SW480 (cell line): ENCODE measurements at regions not wholly inside any gene's neighbourhood (a gene's known extent, or its start where the extent isn't known, plus 50 kb on each side); places are given as distances from the start of the nearest gene placed in this dataset.

Experiments used
- DNase-seq: peaks from one replicate; pipeline ENCODE4 v3.0.0-alpha.2; 2016; ENCODE audit warnings: low spot score

DNA sequence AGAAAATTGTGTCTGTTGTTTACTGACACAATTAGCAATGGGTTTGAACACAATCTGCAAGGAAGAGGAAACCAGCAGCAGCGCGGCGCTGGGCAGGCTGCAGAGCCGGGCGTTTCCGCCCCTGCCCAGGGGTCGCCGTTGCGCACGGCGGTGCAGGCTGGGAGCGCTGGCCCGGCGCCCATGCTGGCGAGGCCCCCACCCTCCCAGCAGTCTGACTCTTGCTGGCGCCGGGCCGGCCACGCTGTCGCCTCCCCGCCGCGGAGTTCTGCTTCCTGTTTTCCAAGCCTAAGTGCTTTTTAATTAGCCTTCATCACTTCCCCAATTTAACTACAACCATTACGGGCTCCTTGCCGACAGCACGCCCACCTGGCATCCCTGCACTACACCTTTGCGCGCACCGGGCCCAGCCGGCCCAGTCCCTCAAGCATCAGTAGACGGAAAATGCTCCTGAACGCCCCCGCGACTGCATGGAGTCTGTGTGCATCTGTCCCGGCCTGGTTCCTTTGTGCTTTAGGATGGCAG, 212.1 kb downstream of the GXYLT1 start:
- peak; percentile 18 for DNase-seq

DNA sequence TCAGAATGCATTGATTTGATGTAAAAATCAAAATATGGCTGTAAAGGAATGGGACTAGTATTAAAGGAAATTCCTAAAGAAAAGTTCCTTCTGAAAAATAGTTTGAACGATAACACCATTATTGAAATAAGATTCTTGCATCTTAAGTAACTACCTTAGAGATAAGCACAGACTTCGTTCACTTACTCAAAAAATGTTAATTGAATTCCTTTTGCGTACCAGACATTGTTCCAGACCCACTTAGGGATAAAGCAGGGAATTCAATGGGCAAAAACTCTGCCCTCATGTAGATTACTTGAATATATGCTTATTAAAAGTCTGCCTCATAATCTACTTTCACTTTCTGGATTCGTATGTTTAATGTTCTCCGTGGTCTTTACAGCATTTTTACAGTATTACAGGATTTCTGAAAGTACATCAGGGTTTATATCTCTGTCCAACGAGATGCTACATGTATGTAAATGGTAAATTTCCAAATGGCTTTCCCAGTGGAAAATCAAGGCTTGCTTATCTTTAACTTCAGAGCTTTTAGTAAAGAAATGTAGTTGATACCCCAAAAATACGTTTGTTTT, 213.7 kb downstream of the GXYLT1 start:
- no peak for DNase-seq

DNA sequence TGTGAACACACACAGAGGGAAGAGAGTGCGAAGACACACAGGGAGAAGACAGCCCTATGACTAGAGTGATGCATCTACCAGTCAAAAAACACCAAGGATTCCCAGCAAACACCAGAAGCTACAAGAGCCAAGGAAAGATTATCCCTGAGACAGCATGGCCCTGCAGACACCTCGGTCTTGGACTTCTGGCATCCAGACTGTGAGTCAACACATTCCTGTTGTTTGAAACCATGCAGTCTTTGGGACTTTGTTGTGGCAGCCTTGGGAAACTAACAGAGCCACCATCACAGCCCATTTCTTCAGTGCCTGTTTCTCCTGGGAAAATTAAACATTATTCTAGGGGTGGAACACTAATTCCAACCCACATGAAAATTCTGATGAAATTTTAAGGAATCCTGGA, 220.6 kb downstream of the GXYLT1 start:
- DNase-seq, result no peak

DNA sequence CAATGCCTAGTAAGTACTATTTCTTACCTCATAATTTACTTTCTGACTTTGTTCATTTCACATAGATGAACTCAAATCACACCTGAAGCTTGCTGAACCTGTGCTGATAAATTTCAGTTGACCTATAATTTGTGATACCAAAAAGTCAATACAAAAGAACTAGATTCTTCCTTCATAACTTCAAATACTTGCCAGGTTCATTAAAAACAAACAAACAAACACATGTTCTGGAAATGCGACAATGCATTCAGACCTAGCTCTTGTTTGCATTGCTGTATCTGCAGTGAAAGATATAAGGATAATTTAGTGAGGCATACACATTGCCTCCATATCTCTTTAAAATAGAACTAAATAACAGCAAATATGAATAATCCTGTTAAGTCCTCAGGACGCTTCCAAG, 221.3 kb downstream of the GXYLT1 start:
- no peak for DNase-seq

DNA sequence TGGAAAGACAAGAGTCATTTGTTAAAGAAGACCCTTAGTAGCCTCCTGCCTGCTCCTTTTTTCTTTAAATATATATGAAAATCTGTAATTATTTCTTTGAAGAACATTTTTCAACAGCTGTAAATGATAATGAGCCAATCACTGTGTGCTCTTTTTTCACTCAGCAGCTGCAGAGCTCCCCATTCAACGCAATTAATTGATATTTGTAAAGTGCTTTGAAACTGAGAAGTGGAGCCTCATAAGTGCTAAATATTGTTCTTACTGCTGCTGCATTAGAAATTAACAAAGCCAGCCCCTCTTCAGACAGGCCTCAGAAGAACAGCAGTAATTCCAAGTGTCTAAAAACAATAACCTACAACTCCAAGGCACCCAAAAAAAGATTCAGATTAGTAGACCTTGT, 224.3 kb downstream of the GXYLT1 start:
- DNase-seq, result no peak

DNA sequence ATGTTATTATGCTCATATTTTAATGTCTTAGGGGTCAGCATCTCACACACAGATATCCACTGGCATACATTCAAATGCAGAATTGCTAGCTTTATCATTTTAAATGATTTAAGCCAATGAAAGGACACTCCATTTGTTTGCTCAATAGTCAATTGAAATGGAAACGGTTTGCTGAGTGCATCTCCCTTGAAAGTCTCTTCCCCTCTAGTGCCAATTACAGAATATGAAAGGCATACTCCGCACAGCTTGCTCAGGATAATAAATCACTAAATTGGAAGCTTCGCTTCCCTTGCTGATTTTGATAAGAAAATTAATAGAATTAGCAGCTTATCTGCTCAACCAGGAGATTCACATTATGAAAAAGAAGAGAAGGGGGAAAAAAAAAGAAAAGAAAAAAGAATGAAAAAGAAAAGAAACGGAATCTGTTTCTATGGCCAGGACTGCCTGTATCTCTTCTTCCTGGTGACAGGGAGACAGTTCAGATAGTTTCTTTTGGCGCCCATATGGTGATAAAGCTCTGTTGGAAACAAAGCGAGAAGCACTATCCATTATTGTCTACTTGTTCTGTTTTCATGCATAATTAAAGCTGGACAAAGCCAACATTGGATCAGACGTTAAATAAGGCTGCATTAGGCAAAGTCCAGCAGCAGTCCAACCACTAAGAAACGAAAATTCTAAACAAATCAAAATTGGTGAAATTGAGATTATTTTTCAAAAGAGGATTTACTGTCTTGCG, 225.0 kb downstream of the GXYLT1 start:
- no peak for DNase-seq

DNA sequence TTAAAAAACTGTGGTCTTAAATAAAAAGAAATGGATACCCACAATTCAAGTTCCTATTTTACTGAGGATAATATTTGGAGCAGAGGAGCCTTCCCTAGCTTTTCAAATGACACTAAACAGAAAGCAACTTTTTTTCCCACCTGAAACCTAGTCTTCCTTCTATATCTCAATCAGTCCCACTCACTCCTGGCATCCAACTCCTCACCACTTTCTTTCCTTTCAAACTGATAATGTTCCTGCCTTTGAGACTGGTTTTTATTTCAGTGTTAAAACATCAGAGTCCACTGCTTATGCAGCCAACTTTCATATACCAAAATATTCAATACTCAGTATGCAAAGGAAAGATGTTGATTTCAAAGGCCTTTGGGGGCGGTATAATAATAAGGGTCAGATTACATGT, 225.6 kb downstream of the GXYLT1 start:
- DNase-seq, result no peak

DNA sequence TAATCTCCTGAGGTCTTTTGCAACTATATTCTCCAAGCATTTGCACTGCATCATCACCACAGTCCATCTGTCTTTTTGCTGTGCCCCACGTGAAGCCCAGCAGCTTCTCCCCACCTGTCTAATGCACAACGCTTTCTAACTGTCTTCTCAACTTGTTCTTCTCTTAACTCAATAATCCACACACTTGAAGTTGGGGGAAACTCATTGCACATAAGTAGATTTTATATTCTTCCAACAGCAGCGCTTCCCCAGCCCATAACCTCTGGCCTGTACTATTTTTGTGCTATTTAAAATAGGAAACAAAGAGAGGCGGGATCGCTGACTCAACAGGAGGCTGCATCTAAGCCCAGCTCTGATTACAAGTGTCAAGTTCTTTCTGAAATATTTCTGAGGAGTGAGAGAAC, 226.7 kb downstream of the GXYLT1 start:
- no peak for DNase-seq

DNA sequence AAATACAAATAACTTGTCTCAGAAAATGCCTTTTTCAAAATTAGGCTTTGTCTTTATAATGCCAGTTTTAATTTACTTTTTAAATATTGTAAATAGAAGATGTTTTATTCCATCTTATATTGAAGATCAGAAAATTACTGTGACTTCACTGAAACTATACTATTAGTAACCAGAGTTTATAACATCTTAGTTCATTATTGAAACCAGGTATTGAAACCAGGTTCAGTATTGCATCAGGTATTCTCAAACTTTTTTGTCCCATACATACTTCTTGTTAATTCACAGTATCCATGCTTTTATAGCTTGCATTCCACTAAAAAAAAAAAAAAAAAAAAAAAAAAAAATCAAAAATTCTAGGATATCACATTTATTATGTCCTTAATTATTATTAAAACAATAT, 227.5 kb downstream of the GXYLT1 start:
- no peak for DNase-seq

DNA sequence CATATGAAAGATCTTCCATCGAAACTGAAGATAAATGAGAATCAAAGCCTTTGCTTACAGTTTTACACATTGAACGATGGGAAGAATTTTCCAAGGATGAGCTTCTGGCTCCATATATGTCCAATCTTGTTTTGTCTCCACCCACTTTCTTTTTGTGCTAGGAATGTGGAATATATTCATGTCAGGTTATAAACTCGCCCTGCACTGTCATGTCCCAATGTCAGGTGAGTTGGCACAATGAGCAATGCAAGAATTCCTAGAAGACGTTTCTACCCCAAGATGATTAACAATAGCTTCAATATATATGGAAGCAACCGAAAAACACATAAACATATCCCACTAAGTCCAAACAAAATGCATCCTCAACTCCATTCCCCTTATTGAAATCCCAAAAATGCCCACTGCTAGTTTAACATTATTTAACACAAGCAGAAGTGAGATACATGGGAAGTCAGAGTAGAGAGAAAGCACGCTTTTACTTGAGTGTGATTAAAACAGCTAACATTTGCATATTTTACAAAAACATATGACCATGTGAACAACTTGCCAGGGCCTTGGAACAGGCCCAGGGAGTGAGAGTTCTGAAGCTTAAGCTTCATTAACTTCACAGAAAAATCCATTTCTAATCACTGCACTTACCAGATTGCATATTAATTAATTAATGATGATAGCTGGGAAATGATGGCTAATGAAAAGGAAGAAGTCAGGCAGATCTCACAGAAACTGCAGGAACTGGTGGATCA, 233.9 kb downstream of the GXYLT1 start:
- DNase-seq, result no peak

DNA sequence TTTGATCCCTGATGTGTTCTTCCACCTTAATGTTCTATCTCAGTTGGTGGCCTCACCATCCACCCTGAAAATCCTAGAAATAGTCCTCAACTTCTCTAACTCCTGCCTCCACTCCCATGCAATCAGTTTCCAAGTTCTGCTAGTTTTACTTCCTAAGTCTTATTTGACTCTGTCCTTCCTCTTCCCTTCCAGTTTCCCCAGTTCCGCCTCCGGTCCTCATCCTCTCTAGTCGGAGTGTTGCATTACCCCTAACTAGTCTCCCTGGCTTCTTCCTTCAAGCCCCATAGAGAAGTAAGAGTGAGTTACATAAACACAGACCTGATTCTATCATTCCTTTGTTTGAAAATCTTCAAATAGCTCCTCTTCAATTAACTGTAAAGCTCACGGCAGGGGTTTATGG, 236.5 kb downstream of the GXYLT1 start:
- DNase-seq, result no peak

DNA sequence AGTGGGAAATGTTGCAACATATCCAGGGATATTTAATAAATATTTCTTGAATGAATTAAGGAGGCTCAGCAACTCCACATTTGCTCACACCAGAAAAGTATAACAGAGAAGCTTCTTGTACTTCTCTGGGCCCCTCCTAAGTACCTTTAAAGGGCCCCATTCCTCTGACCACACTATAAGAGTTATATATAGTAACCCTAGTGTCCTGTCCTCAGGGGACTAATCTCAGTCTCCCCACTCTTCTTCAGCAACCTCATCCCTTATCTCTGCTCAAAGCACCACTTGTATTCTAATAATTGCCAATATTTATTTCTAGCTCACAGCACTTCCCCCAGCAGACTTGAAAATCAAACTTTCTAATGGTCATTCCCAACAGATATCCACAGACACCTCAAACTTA, 237.1 kb downstream of the GXYLT1 start:
- DNase-seq, result no peak

DNA sequence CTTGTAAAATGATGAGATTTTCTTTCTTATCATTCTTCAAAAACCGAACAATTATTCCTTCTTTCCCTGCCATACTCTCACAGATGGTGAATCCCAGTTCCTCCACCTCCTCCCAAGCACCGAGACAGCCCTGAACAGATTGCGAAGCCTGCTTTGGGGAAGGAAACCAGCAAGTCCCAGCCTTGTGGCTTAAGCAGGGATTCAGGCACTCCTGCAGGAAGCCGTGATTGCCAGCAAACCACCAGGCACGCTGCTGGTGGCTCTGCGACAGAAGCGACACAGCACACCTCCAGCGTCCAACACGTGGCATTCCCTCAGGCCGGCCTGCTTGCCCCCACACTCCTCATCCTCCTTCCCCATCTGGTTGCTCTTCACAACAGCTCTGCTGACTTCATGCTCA, 237.7 kb downstream of the GXYLT1 start:
- DNase-seq, result no peak

DNA sequence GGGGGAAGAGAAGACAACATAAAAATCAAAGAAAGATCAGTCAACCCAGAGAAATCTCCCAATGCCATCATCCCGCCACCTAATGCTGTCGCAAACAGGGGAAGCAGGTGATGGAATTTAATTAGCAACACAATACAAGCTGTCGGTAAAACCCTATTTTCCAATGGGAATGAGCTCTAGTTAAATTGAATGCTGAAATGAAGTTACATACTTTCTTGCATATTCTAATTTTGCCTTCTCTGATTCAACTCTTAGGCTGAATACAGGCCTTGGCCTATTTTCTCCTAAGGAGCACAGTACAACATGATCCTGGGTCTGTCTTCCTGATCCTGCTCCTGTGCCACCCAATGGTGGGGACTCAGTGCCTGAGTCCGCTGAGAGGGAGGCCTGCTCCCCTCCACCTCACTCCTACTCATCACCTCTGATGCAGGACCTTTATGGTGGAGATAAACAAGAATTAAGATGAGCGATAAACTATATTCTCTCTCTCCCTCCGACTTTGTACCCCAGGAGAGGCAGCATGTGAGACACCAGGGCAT, 238.8 kb downstream of the GXYLT1 start:
- no peak for DNase-seq

DNA sequence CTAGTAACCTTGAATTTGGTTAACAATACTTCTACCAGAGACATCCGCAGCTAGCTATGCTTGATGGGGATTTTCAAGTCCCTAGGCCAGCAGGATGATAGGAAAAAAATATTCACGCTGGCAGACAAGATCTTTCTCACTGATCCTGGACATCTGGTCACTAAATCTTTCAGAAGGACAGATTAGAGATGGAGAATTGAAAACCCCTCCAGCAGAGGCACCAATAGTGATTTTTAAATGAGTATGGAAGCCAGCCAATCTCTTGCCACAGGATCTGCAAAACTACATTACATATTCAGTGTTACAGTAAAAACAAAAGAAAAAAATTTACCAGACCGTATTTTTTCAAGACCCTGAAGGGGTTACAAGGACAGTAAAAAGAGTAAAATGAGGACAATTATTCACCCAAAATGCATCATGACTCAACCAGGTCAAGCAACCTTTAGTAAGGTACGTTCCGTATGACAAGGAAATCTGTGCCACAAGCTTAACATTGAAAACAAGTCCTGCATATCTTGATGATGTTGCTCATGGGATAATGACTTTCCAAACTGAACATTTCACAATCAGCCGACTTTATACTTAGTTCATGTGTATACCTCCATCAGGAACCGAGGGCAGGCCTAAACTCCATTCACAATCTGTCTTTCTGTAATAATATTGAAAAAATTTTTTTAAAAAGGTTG, 239.5 kb downstream of the GXYLT1 start:
- DNase-seq, result no peak

DNA sequence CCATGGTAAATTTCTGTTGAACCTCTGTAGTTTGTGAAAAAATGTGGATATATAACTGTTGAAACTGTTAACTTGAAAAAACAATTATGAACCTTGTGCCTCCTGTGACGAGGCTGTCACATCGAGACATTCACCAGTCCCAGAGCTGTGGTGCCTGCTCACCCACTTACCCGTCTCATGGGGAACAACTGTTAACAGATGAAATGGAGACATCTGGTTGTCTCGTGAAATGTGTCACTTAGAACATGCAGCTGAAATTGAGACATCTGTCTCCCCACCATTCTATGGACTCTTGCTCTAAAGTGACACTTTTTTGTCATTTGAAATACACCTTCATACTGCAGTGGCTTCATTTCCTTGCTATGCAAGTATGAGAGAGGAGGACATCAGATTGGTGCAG, 240.6 kb downstream of the GXYLT1 start:
- DNase-seq, result no peak

DNA sequence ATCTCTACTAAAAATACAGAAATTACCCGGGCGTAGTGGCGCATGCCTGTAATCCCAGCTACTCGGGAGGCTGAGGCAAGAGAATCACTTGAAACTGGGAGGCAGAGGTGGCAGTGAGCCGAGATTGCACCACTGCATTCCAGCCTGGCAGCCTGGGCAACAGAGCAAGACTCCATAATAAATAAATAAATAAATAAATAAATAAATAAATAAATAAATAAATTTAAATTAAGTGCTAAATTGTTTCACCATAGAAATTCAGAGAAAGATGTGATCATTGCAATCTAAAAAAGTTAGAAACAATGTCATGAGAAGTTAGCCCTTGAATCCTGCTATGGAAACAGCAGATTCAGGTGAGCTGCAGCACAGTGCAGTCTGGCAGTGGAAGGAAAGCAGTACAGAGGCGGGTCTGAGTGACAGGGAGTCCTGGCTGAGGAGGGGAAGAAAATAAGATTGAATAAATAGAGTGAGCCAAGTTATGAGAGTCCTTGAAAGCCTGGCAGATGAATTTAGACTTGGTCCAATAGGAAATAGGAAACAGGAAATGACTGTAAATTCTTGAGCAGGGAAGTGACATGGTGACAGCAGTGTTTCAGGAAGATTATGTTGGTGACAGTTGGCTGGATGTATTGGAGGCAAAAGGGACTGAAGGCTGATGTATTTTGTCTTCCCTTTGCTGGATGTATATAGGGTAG, 241.5 kb downstream of the GXYLT1 start:
- no peak for DNase-seq

DNA sequence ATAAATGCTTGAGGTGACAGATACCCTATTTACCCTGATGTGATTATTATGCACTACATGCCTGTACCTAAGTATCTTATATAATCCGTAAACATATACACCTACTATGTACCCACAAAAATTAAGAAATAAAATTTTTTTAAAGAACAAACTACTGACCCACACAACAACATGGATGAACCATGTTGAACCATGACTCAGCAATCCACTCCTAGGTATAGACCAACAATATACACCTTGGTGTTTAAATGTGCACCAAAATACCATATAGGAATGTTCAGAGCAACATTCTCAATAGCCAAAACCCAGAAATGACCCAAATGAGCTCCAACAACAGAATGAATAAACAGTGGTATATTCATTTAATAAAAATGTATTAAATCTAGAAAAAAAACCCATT, 245.1 kb downstream of the GXYLT1 start:
- DNase-seq, result no peak

DNA sequence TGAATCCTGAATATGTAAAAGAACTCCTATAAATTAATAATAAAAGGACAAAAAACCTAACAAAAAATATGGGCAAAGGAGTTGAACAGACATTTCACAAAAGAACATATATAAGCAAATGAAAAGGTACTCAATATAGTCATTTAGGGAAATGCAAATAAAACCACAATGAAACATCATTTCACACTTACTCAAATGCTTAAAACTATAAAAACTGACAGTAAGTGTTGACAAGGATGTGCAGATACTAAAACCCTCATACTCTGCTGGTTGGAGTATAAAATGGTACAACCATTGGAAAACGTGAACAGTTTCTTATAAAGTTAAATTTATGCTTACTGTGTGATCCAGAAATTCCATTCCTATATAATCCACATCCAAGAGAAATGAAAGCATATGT, 247.1 kb downstream of the GXYLT1 start:
- DNase-seq, result no peak

DNA sequence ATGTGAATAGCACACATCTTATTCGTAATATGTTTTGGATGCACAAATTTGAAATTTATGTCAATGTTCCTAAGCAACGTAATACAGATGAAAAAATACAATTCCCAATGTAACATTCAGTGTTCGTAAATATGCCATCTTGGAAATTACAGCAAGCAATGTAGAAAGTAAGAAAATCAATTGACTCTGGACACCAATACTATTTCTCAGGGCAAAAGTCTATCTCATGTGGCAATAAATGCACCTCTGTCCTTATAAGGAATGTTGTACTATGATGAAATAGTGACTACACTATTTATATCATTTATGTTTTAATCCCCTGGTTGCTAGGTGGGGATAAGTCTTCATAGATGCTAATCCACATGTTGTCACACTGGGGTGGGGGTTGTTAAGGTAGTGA, 251.2 kb downstream of the GXYLT1 start:
- no peak for DNase-seq

DNA sequence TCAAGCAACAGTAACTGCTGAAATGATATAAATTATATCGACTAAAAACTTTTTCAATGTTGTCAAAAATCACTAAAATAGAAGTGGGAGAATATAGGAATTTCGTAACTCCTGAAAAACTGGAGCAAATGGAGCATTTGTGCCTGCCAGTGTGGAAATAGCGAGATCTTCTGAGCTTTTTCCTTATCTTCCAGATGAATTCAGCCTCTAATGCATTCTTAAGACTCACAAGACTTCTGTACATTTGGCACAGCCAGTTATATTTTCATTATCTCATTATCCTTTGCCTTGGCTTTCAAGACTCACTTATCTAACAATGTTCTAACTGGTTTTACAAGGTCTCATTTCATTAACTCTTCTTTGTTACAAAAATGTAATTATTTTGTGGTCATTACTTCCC, 252.4 kb downstream of the GXYLT1 start:
- no peak for DNase-seq

DNA sequence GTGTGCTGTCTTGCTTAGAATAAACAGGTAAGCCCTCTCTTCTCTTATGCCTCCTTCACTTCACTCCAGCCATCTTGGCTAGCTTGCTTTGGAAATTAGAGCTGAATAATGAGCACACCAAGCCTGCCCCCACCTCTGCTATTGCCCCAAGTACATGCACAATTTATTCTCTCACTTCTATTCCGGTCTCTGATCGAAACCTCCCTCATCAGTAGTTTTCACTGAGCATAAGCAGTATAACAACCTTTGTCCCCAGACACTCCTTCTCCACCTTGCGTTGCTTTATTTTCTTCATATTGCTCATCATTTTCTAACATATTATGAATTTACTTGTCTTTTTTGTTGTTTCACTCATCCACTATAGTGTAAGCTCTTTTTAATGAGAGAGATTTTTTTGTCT, 253.4 kb downstream of the GXYLT1 start:
- no peak for DNase-seq
